K562 (cell line): ENCODE measurements at regions not wholly inside any gene's neighbourhood (a gene's known extent, or its start where the extent isn't known, plus 50 kb on each side); places are given as distances from the start of the nearest gene placed in this dataset.

Experiments used
- ATAC-seq: fragments of 200-7000 bp; cut with Tn5 transposase; 3 replicates; pipeline ENCODE4 v1.9.1; 2020; ENCODE audit warnings: moderate library complexity
- BruUV-seq: library from RNA; stranded (reverse); fragments of 400-500 nt; replicated peaks from 2 replicates; lab custom pipeline; 2021; lab: Mats Ljungman, UMichigan
- CTCF ChIA-PET: fragments of 300-600 bp; formaldehyde crosslinking; extraction: SDS; loops from one replicate; lab custom pipeline; 2021; ENCODE audit warnings: low intra/inter-chr PET ratio; lab: Yijun Ruan, JAX
- POLR2A ChIA-PET: fragments of 300-600, 350-650 bp; sonication (Branson Sonifier 250); formaldehyde crosslinking; extraction: SDS; loops from one replicate; lab custom pipeline; 2021; ENCODE audit warnings: antibody characterized with exemption, inconsistent platforms; lab: Yijun Ruan, JAX
- DNase-seq, 4 experiments: peaks; one replicate each; pipeline versions ENCODE4 v3.0.0 to v3.0.0-alpha.2; 2011 to 2018; ENCODE audit warnings: low spot score in 3 of 4, mixed read lengths in 3 of 4; ENCODE audit errors: extremely low read depth in 1 of 4
- FAIRE-seq: peaks from 2 replicates; lab custom pipeline; 2011; peaks lifted over from hg19 to GRCh38; lab: Jason Lieb, UNC
- H2AFZ ChIP-seq: 2 replicates; pipeline ENCODE4 v1.6.0; 2011; ENCODE audit warnings: low read depth, low read length, control low read depth, inconsistent platforms
- H3K27ac ChIP-seq: fragments of 200-600 bp; 3 replicates; pipeline ENCODE4 v1.8.0; 2011; ENCODE audit warnings: low read depth, mild to moderate bottlenecking, control low read depth, inconsistent platforms, low read length, moderate library complexity, mixed read lengths; ENCODE audit errors: extremely low read depth
- H3K27me3 ChIP-seq, 2 experiments: fragments of 300-600 bp in 1 of 2; 2 replicates in 1 of 2; 3 replicates in 1 of 2; pipeline versions ENCODE4 v1.6.0 to v1.8.0; 2011; ENCODE audit warnings: inconsistent platforms in 2 of 2, low read length in 2 of 2, mild to moderate bottlenecking in 1 of 2, mixed read lengths in 1 of 2, moderate library complexity in 1 of 2; ENCODE audit not compliant: control insufficient read depth in 2 of 2, insufficient read depth in 2 of 2
- H3K36me3 ChIP-seq: fragments of 300-600 bp; 3 replicates; pipeline ENCODE4 v1.8.0; 2011; ENCODE audit warnings: mild to moderate bottlenecking, low read length, inconsistent platforms; ENCODE audit not compliant: control insufficient read depth, insufficient read depth
- H3K4me1 ChIP-seq, 2 experiments: fragments of 200-600 bp in 1 of 2; replicated peaks in 1 of 2; 2 replicates in 1 of 2; 3 replicates in 1 of 2; pipeline versions ENCODE4 v1.5.1 to v1.8.0; 2011; ENCODE audit warnings: inconsistent platforms in 2 of 2, low read length in 2 of 2, mild to moderate bottlenecking in 1 of 2, mixed read lengths in 1 of 2, moderate library complexity in 1 of 2; ENCODE audit not compliant: control insufficient read depth in 2 of 2, insufficient read depth in 2 of 2
- H3K4me2 ChIP-seq: 2 replicates; pipeline ENCODE4 v1.6.1; 2011; ENCODE audit warnings: low read length, control low read depth, inconsistent platforms, mixed read lengths; ENCODE audit not compliant: insufficient read depth
- H3K4me3 ChIP-seq: fragments of 200-600 bp; sonication (generic), shearing (Covaris generic); 2 replicates; pipeline ENCODE4 v1.5.1; 2016; ENCODE audit warnings: control low read depth, inconsistent platforms
- H3K79me2 ChIP-seq: fragments of 200-600 bp; 3 replicates; pipeline ENCODE4 v1.8.0; 2011; ENCODE audit warnings: low read length, inconsistent platforms; ENCODE audit not compliant: control insufficient read depth, insufficient read depth
- H3K9ac ChIP-seq, 2 experiments: 2 replicates each; pipeline versions ENCODE4 v1.6.0 to v1.6.1; 2011; ENCODE audit warnings: low read depth in 2 of 2, low read length in 2 of 2, control low read depth in 1 of 2, inconsistent platforms in 1 of 2, mild to moderate bottlenecking in 1 of 2, mixed read lengths in 1 of 2; ENCODE audit not compliant: insufficient read depth in 1 of 2
- H3K9me1 ChIP-seq: one replicate; pipeline ENCODE4 v1.6.0; 2011; ENCODE audit warnings: inconsistent platforms, mild to moderate bottlenecking, low read length, moderate library complexity; ENCODE audit not compliant: control insufficient read depth, insufficient read depth
- H3K9me3 ChIP-seq: replicated peaks from 2 replicates; pipeline ENCODE4 v1.5.1; 2011; ENCODE audit warnings: low read depth, low read length, inconsistent platforms; ENCODE audit not compliant: control insufficient read depth, insufficient read depth
- H4K20me1 ChIP-seq: replicated peaks from 2 replicates; pipeline ENCODE4 v1.6.1; 2011; ENCODE audit warnings: low read length, inconsistent platforms, mixed read lengths; ENCODE audit not compliant: control insufficient read depth, insufficient read depth
- CEBPG ChIP-seq, 3 experiments: fragments of 200-800 bp in 1 of 3; sonication (Bioruptor generic) in 1 of 3; sonication (generic) in 1 of 3; formaldehyde crosslinking in 1 of 3; IDR thresholded peaks in 2 of 3; conservative IDR thresholded peaks in 1 of 3; 2 replicates each; pipeline versions ENCODE4 v1.6.1 to v1.8.0; 2016 to 2022; ENCODE audit warnings: missing compliant biosample characterization in 2 of 3, missing genetic modification characterization in 2 of 3, mild to moderate bottlenecking in 1 of 3, missing genetic modification reagents in 1 of 3
- ZFP1 ChIP-seq: fragments of 450-650 bp; formaldehyde crosslinking; IDR thresholded peaks from 2 replicates; pipeline ENCODE4 v1.4.0; 2020; ENCODE audit warnings: mild to moderate bottlenecking, mixed read lengths
- ZNF197 ChIP-seq: fragments of 200-800 bp; sonication (Bioruptor generic); IDR thresholded peaks from 2 replicates; pipeline ENCODE4 v1.6.1; 2016; ENCODE audit warnings: low read depth, missing genetic modification characterization, missing compliant biosample characterization
- ZNF217 ChIP-seq: sonication (generic); formaldehyde crosslinking; IDR thresholded peaks from 2 replicates; pipeline ENCODE4 v1.8.0; 2022; ENCODE audit warnings: mild to moderate bottlenecking, missing genetic modification reagents
- ZNF354B ChIP-seq: fragments of 250-450 bp; sonication (Bioruptor Pico); IDR thresholded peaks from 2 replicates; pipeline ENCODE4 v1.4.0; 2020
- WGBS: fragments of 100-300 bp; shearing (Covaris generic); methylation state at CpG from one replicate; pipeline ENCODE4 v1.1.6; 2016; ENCODE audit warnings: low coverage, mixed read lengths; ENCODE audit not compliant: insufficient coverage; ENCODE audit errors: missing lambda C conversion rate; 5-methylcytosine and 5-hydroxymethylcytosine counted together
- in situ Hi-C: fragments of 300-500 bp; cut with MboI; formaldehyde crosslinking; loops from 4 replicates; pipeline ENCODE4 v1.15.0; 2018; ENCODE audit warnings: inconsistent platforms, mixed read lengths
- intact Hi-C: fragments of 100-400 bp; cut with micrococcal nuclease; formaldehyde crosslinking; loops from 2 replicates; pipeline ENCODE4 v1.14.2; 2022
- TF ChIP-seq, protein P1 (sequence below): sonication (generic); formaldehyde crosslinking; IDR thresholded peaks from 2 replicates; pipeline ENCODE4 v1.8.0; 2023; ENCODE audit warnings: mild to moderate bottlenecking, missing genetic modification reagents
- TF ChIP-seq, protein P2 (sequence below): fragments of 200-400 bp; formaldehyde crosslinking; IDR thresholded peaks from 2 replicates; pipeline ENCODE4 v1.6.1; 2017; ENCODE audit warnings: mild to moderate bottlenecking, low read depth, low read length, moderate library complexity
- TF ChIP-seq, protein P3 (sequence below): fragments of 450-650 bp; formaldehyde crosslinking; IDR thresholded peaks from 2 replicates; pipeline ENCODE4 v1.4.0; 2020; ENCODE audit warnings: mild to moderate bottlenecking, moderate library complexity

DNA sequence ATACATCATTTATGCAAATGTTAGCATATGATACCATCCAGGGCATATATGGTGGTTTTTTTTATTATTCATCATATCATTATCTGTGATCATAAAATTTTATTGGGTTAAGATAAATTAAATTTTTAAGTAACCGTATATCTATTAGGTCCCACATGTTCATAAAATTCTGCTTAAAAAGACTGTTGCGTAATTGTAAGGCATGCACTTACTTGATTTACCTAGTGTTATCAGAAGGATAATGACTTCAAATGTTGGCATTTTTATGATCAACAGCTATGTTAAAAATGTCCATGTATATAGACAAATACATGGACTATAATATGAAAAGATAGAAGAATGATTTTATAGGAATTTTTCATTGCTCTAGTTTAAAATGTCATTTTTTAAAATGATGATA, 1625.5 kb upstream of the CELF4 start:
- Histone ChIP-seq H3K9me1 (no peaks in the 10 kb centered on the region), H3K27me3 (no peaks in the 10 kb centered on the region), H3K4me3 (no peak overlapping the region), H3K79me2 (no peaks in the 10 kb centered on the region), H3K9ac (no peak overlapping the region), H3K36me3 (no peaks in the 10 kb centered on the region), H3K4me2 (no peak overlapping the region), H3K4me1 (no peaks in the 10 kb centered on the region)
- FAIRE-seq (no peak), DNase-seq (no peak)
- CTCF ChIA-PET, result no interaction called here
- POLR2A ChIA-PET, result no interaction called here
- BruUV-seq, result no TSS peak
- TF ChIP-seq ZFP1 (CRISPR knock-in tag) (no peak), ZNF217 (CRISPR knock-in tag) (no peak), CEBPG (CRISPR knock-in tag; IDR thresholded peaks at IDR 0.05) (no peak), CEBPG (tag; conservative IDR thresholded peaks at IDR 0.05 in 1 of 2, IDR thresholded peaks at IDR 0.05 in 1 of 2) (peak in 1 of 2 experiments; percentile 39; a peak in 1 of 4 replicates)
- TF ChIP-seq, all 486 proteins: peak for 1
- in situ Hi-C loops (no loop called here), intact Hi-C loops (no loop called here)
- Histone ChIP-seq H4K20me1 (no peaks in the 10 kb centered on the region), H3K27ac (no peak overlapping the region), H2AFZ (no peak overlapping the region), H3K9me3 (no peaks in the 10 kb centered on the region; the same call in 1 of the 2 replicates)
- WGBS, result 0% methylated on average over 2 of the region's 2 CpGs
- no peak for ATAC-seq

DNA sequence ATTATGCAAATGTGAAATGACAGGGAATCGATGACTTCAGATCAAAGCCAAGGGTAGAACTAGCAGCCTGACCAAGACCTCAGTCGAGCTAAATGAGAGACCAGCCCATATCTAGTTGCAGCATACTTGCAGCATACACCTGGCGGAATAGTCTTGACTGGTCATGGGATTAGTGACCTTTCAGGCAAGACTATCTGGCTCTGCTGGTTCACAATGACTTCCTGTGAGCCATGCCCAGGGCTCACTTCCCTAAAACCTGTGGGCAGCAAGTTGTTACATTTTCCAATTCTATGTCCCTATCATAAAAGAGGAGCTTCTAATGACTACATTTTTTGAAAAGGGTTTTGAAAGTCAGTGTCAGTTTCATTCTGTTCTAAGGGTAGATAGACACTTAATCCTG, 1624.9 kb upstream of the CELF4 start:
- Histone ChIP-seq H3K9ac (no peak overlapping the region), H3K4me3 (no peak overlapping the region), H2AFZ (no peak overlapping the region), H3K4me2 (no peak overlapping the region), H3K36me3 (no peaks in the 10 kb centered on the region), H3K79me2 (no peaks in the 10 kb centered on the region), H3K9me3 (no peaks in the 10 kb centered on the region; the same call in 1 of the 2 replicates), H3K27me3 (no peaks in the 10 kb centered on the region), H4K20me1 (no peaks in the 10 kb centered on the region), H3K27ac (no peak overlapping the region), H3K4me1 (no peaks in the 10 kb centered on the region), H3K9me1 (no peaks in the 10 kb centered on the region)
- 0% methylated on average over 3 of the region's 3 CpGs for WGBS
- CTCF ChIA-PET, result no interaction called here
- ATAC-seq (no peak), FAIRE-seq (no peak), DNase-seq (no peak)
- POLR2A ChIA-PET, result no interaction called here
- intact Hi-C loops, result no loop called here
- no TSS peak for BruUV-seq
- in situ Hi-C loops, result no loop called here
- no peak for TF ChIP-seq ZNF197 (CRISPR knock-in tag)
- no peak for TF ChIP-seq ZNF354B
- TF ChIP-seq, protein P1, sequence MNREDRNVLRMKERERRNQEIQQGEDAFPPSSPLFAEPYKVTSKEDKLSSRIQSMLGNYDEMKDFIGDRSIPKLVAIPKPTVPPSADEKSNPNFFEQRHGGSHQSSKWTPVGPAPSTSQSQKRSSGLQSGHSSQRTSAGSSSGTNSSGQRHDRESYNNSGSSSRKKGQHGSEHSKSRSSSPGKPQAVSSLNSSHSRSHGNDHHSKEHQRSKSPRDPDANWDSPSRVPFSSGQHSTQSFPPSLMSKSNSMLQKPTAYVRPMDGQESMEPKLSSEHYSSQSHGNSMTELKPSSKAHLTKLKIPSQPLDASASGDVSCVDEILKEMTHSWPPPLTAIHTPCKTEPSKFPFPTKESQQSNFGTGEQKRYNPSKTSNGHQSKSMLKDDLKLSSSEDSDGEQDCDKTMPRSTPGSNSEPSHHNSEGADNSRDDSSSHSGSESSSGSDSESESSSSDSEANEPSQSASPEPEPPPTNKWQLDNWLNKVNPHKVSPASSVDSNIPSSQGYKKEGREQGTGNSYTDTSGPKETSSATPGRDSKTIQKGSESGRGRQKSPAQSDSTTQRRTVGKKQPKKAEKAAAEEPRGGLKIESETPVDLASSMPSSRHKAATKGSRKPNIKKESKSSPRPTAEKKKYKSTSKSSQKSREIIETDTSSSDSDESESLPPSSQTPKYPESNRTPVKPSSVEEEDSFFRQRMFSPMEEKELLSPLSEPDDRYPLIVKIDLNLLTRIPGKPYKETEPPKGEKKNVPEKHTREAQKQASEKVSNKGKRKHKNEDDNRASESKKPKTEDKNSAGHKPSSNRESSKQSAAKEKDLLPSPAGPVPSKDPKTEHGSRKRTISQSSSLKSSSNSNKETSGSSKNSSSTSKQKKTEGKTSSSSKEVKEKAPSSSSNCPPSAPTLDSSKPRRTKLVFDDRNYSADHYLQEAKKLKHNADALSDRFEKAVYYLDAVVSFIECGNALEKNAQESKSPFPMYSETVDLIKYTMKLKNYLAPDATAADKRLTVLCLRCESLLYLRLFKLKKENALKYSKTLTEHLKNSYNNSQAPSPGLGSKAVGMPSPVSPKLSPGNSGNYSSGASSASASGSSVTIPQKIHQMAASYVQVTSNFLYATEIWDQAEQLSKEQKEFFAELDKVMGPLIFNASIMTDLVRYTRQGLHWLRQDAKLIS (CRISPR knock-in tag), result no peak
- TF ChIP-seq, protein P2, sequence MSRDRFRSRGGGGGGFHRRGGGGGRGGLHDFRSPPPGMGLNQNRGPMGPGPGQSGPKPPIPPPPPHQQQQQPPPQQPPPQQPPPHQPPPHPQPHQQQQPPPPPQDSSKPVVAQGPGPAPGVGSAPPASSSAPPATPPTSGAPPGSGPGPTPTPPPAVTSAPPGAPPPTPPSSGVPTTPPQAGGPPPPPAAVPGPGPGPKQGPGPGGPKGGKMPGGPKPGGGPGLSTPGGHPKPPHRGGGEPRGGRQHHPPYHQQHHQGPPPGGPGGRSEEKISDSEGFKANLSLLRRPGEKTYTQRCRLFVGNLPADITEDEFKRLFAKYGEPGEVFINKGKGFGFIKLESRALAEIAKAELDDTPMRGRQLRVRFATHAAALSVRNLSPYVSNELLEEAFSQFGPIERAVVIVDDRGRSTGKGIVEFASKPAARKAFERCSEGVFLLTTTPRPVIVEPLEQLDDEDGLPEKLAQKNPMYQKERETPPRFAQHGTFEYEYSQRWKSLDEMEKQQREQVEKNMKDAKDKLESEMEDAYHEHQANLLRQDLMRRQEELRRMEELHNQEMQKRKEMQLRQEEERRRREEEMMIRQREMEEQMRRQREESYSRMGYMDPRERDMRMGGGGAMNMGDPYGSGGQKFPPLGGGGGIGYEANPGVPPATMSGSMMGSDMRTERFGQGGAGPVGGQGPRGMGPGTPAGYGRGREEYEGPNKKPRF, result no peak
- TF ChIP-seq, protein P3, sequence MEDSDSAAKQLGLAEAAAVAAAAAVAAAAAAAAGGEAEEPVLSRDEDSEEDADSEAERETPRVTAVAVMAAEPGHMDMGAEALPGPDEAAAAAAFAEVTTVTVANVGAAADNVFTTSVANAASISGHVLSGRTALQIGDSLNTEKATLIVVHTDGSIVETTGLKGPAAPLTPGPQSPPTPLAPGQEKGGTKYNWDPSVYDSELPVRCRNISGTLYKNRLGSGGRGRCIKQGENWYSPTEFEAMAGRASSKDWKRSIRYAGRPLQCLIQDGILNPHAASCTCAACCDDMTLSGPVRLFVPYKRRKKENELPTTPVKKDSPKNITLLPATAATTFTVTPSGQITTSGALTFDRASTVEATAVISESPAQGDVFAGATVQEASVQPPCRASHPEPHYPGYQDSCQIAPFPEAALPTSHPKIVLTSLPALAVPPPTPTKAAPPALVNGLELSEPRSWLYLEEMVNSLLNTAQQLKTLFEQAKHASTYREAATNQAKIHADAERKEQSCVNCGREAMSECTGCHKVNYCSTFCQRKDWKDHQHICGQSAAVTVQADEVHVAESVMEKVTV (CRISPR knock-in tag), result no peak
